ENCODE measurements at regions not wholly inside any gene's neighbourhood (a gene's known extent, or its start where the extent isn't known, plus 50 kb on each side); places are given as distances from the start of the nearest gene placed in this dataset.

DNA sequence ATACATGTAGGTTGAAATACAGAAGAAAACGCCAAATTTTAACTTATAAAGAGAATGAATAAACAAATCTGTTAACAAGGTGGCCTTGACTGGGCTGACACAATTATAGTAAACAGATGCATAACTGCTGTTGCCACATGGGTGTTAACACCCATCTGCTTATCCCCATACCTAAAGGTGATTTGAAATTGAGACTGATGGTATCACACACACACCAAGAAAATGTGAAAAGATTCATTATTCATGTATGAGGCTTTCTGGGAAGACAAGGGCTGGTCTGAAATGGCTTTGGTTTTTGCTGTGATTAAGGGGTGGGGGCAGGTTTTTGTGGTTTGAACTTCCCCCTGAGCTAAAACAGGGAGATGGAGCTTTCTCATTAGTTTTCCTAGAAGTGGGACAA lies 156.6 kb downstream of the SYT10 start:
- TF ChIP-seq, protein P1, sequence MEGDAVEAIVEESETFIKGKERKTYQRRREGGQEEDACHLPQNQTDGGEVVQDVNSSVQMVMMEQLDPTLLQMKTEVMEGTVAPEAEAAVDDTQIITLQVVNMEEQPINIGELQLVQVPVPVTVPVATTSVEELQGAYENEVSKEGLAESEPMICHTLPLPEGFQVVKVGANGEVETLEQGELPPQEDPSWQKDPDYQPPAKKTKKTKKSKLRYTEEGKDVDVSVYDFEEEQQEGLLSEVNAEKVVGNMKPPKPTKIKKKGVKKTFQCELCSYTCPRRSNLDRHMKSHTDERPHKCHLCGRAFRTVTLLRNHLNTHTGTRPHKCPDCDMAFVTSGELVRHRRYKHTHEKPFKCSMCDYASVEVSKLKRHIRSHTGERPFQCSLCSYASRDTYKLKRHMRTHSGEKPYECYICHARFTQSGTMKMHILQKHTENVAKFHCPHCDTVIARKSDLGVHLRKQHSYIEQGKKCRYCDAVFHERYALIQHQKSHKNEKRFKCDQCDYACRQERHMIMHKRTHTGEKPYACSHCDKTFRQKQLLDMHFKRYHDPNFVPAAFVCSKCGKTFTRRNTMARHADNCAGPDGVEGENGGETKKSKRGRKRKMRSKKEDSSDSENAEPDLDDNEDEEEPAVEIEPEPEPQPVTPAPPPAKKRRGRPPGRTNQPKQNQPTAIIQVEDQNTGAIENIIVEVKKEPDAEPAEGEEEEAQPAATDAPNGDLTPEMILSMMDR (IDR thresholded peaks at IDR 0.05) = no peak
- no peak for TF ChIP-seq POLR2A (IDR thresholded peaks at IDR 0.05)
- no peak for TF ChIP-seq EP300 (IDR thresholded peaks at IDR 0.05)
- no peak for TF ChIP-seq POLR2AphosphoS5 (IDR thresholded peaks at IDR 0.05)

Measured in sigmoid colon (tissue), 4 donors.